ENCODE measurements at regions not wholly inside any gene's neighbourhood (a gene's known extent, or its start where the extent isn't known, plus 50 kb on each side); places are given as distances from the start of the nearest gene placed in this dataset.
"Not testable (repeated sequence)": the region's sequence is repeated elsewhere in the genome, so short reads cannot be mapped to it uniquely, and the experiment has no call there.

DNA sequence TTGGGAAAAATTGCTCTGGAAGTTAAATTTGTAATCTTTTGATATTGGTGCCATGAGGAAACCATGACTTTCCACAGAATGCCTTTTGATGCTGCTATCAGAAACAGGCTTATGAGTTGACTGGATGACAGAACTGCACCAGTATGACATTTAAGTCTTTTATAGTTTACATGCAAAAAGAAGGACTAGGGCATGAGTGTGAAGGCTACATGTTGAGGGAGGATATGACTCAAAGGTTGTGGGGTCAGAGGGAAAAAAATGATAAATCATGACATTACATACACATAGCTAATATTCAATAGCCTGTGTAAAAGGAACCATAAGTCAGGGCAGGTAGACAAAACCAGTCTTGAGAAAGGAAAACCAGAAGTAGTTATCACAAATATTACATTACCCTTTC lies 182.2 kb downstream of the COL12A1 start:
- Histone ChIP-seq H3K27ac (ENCODE audit: low read length) (no peak overlapping the region), H3K4me2 (ENCODE audit: insufficient read depth, low read length) (no peak overlapping the region), H3K36me3 (ENCODE audit: insufficient read depth, low read length) (no peaks in the 10 kb centered on the region), H3K4me3 (ENCODE audit: low read depth in 1 of 2, low read length in 2 of 2) (no peak overlapping the region), H2AFZ (ENCODE audit: low read depth, low read length) (no peak overlapping the region), H3K79me2 (ENCODE audit: insufficient read depth, low read length) (no peaks in the 10 kb centered on the region), H3K9ac (ENCODE audit: low read depth, low read length) (no peak overlapping the region), H3K4me1 (ENCODE audit: insufficient read depth, low read length) (no peaks in the 10 kb centered on the region), H3K27me3 (ENCODE audit: insufficient read depth, low read length, poor library complexity) (no peaks in the 10 kb centered on the region), H3K9me3 (ENCODE audit: insufficient read depth, low read length, severe bottlenecking) (no peaks in the 10 kb centered on the region), H4K20me1 (ENCODE audit: insufficient read depth, low read length) (no peaks in the 10 kb centered on the region)
- ATAC-seq (ENCODE audit: insufficient read depth, low read depth), result no peak
- TF ChIP-seq EZH2 (IDR thresholded peaks at IDR 0.05; ENCODE audit: borderline replicate concordance, low read depth, low read length, severe bottlenecking), result no peak
- TF ChIP-seq, protein P1, sequence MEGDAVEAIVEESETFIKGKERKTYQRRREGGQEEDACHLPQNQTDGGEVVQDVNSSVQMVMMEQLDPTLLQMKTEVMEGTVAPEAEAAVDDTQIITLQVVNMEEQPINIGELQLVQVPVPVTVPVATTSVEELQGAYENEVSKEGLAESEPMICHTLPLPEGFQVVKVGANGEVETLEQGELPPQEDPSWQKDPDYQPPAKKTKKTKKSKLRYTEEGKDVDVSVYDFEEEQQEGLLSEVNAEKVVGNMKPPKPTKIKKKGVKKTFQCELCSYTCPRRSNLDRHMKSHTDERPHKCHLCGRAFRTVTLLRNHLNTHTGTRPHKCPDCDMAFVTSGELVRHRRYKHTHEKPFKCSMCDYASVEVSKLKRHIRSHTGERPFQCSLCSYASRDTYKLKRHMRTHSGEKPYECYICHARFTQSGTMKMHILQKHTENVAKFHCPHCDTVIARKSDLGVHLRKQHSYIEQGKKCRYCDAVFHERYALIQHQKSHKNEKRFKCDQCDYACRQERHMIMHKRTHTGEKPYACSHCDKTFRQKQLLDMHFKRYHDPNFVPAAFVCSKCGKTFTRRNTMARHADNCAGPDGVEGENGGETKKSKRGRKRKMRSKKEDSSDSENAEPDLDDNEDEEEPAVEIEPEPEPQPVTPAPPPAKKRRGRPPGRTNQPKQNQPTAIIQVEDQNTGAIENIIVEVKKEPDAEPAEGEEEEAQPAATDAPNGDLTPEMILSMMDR (IDR thresholded peaks at IDR 0.05; ENCODE audit: borderline replicate concordance, extremely low read depth, low read length, poor library complexity, severe bottlenecking), result no peak
- DNase-seq, result no peak

DNA sequence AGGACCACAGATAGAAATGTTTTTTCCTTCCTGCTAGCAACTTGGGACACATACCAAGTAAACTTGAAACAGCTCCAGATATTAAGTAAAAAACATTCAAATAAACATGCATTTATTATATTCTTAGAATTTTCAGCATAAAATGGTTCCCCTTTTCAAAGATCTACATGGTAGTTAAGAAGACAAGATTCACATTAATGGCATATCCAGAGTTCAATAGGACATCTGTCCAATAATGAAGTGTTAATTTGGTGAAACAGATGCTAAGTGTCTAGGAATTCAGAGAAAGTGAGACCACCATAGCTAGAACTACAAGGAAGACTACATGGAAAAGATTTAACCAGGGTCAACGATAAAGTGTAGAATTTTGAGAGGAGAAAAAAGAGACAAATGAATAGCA lies 184.9 kb downstream of the COL12A1 start:
- no peak overlapping the region for H3K27ac ChIP-seq (ENCODE audit: low read length)
- DNase-seq (no peak), ATAC-seq (ENCODE audit: insufficient read depth, low read depth) (no peak)
- H3K9me3 ChIP-seq (ENCODE audit: insufficient read depth, low read length, severe bottlenecking), result no peaks in the 10 kb centered on the region
- H3K4me3 ChIP-seq (ENCODE audit: low read depth in 1 of 2, low read length in 2 of 2), result no peak overlapping the region
- TF ChIP-seq EZH2 (IDR thresholded peaks at IDR 0.05; ENCODE audit: borderline replicate concordance, low read depth, low read length, severe bottlenecking), result no peak
- TF ChIP-seq, protein P1 (IDR thresholded peaks at IDR 0.05; ENCODE audit: borderline replicate concordance, extremely low read depth, low read length, poor library complexity, severe bottlenecking), result no peak
- no peaks in the 10 kb centered on the region for H3K36me3 ChIP-seq (ENCODE audit: insufficient read depth, low read length)
- H2AFZ ChIP-seq (ENCODE audit: low read depth, low read length), result no peak overlapping the region
- no peaks in the 10 kb centered on the region for H3K79me2 ChIP-seq (ENCODE audit: insufficient read depth, low read length)
- H3K27me3 ChIP-seq (ENCODE audit: insufficient read depth, low read length, poor library complexity), result no peaks in the 10 kb centered on the region
- H3K9ac ChIP-seq (ENCODE audit: low read depth, low read length), result no peak overlapping the region
- no peak overlapping the region for H3K4me2 ChIP-seq (ENCODE audit: insufficient read depth, low read length)
- no peaks in the 10 kb centered on the region for H4K20me1 ChIP-seq (ENCODE audit: insufficient read depth, low read length)
- no peaks in the 10 kb centered on the region for H3K4me1 ChIP-seq (ENCODE audit: insufficient read depth, low read length)

DNA sequence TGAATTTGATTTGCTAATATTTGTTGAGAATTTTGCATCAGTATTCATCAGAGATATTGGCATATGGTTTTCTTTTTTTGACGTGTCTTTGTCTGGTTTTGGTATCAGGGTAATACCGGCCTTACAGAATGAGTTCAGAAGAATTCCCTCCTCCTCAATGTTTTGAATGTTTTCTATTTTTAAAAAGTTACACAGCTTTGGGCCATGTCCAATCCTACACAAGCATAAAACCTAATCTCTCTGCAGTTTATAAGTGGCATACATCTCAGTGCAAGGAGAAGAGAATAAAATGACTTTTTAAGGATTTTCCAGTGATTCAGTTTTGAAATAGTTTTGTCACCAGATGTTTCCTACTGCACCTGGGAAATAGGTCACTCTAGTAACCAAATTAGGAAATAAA lies 185.5 kb downstream of the COL12A1 start:
- Histone ChIP-seq H3K4me2 (ENCODE audit: insufficient read depth, low read length) (no peak overlapping the region), H3K4me3 (ENCODE audit: low read depth in 1 of 2, low read length in 2 of 2) (no peak overlapping the region), H2AFZ (ENCODE audit: low read depth, low read length) (no peak overlapping the region), H3K27ac (ENCODE audit: low read length) (no peak overlapping the region), H4K20me1 (ENCODE audit: insufficient read depth, low read length) (no peaks in the 10 kb centered on the region), H3K79me2 (ENCODE audit: insufficient read depth, low read length) (no peaks in the 10 kb centered on the region), H3K36me3 (ENCODE audit: insufficient read depth, low read length) (no peaks in the 10 kb centered on the region), H3K27me3 (ENCODE audit: insufficient read depth, low read length, poor library complexity) (no peaks in the 10 kb centered on the region), H3K9ac (ENCODE audit: low read depth, low read length) (no peak overlapping the region), H3K9me3 (ENCODE audit: insufficient read depth, low read length, severe bottlenecking) (no peaks in the 10 kb centered on the region), H3K4me1 (ENCODE audit: insufficient read depth, low read length) (no peaks in the 10 kb centered on the region)
- TF ChIP-seq, protein P1 (IDR thresholded peaks at IDR 0.05; ENCODE audit: borderline replicate concordance, extremely low read depth, low read length, poor library complexity, severe bottlenecking), result no peak
- no peak for TF ChIP-seq EZH2 (IDR thresholded peaks at IDR 0.05; ENCODE audit: borderline replicate concordance, low read depth, low read length, severe bottlenecking)
- DNase-seq (no peak), ATAC-seq (ENCODE audit: insufficient read depth, low read depth) (no peak)

DNA sequence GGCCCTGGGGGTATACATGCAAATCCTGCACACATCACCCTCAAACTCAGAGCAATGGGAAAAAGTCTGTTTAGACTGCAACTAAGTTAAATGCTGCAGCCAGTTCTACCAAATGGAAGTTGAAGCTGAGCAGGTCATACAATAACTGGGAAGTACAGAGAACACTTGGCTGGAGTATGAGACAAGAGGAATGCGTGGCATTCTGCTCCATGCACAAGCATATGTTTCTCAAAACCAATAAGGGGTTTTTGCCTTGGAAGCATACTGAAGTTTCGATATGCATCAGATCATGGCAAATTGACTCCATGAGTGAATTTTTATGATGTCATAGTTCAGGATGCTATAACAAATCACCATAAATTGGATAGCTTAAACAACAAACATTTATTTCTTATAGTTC lies 193.8 kb downstream of the COL12A1 start:
- Histone ChIP-seq H4K20me1 (ENCODE audit: insufficient read depth, low read length) (no peaks in the 10 kb centered on the region), H3K4me3 (ENCODE audit: low read depth in 1 of 2, low read length in 2 of 2) (no peak overlapping the region), H3K27ac (ENCODE audit: low read length) (no peak overlapping the region), H3K4me2 (ENCODE audit: insufficient read depth, low read length) (no peak overlapping the region), H3K36me3 (ENCODE audit: insufficient read depth, low read length) (no peaks in the 10 kb centered on the region), H3K9me3 (ENCODE audit: insufficient read depth, low read length, severe bottlenecking) (no peaks in the 10 kb centered on the region), H3K4me1 (ENCODE audit: insufficient read depth, low read length) (no peaks in the 10 kb centered on the region), H2AFZ (ENCODE audit: low read depth, low read length) (no peak overlapping the region), H3K27me3 (ENCODE audit: insufficient read depth, low read length, poor library complexity) (no peaks in the 10 kb centered on the region), H3K79me2 (ENCODE audit: insufficient read depth, low read length) (no peaks in the 10 kb centered on the region), H3K9ac (ENCODE audit: low read depth, low read length) (no peak overlapping the region)
- TF ChIP-seq EZH2 (IDR thresholded peaks at IDR 0.05; ENCODE audit: borderline replicate concordance, low read depth, low read length, severe bottlenecking), result no peak
- TF ChIP-seq, protein P1 (IDR thresholded peaks at IDR 0.05; ENCODE audit: borderline replicate concordance, extremely low read depth, low read length, poor library complexity, severe bottlenecking), result no peak
- DNase-seq (no peak), ATAC-seq (ENCODE audit: insufficient read depth, low read depth) (no peak)

DNA sequence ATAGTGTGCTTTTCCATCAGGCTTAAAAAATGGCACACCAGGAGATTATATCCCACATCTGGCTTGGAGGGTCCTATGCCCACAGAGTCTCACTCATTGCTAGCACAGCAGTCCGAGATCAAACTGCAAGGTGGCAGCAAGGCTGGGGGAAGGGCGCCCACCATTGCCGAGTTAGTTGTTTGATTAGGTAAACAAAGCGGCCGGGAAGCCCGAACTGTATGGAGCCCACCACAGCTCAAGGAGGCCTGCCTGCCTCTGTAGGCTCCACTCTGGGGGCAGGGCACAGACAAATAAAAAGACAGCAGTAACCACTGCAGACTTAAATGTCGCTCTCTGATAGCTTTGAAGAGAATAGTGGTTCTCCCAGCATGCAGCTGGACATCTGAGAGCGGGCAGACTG lies 201.9 kb downstream of the COL12A1 start:
- H3K9ac ChIP-seq (ENCODE audit: low read depth, low read length); H3K36me3 ChIP-seq (ENCODE audit: insufficient read depth, low read length); H2AFZ ChIP-seq (ENCODE audit: low read depth, low read length); H3K27ac ChIP-seq (ENCODE audit: low read length); H4K20me1 ChIP-seq (ENCODE audit: insufficient read depth, low read length); H3K27me3 ChIP-seq (ENCODE audit: insufficient read depth, low read length, poor library complexity); H3K4me3 ChIP-seq (ENCODE audit: low read depth in 1 of 2, low read length in 2 of 2); H3K4me1 ChIP-seq (ENCODE audit: insufficient read depth, low read length); H3K79me2 ChIP-seq (ENCODE audit: insufficient read depth, low read length); H3K9me3 ChIP-seq (ENCODE audit: insufficient read depth, low read length, severe bottlenecking); H3K4me2 ChIP-seq (ENCODE audit: insufficient read depth, low read length); ATAC-seq (ENCODE audit: insufficient read depth, low read depth); DNase-seq: not testable (repeated sequence)
